KMS-11 (cell line): ENCODE measurements at regions not wholly inside any gene's neighbourhood (a gene's known extent, or its start where the extent isn't known, plus 50 kb on each side); places are given as distances from the start of the nearest gene placed in this dataset.

Experiments used
- H2AFZ ChIP-seq: fragments of 200-600 bp; sonication (generic); 2 replicates; pipeline ENCODE4 v1.6.1; 2016; ENCODE audit warnings: antibody characterized with exemption, mixed run types, low read depth
- H3K27ac ChIP-seq: fragments of 200-600 bp; sonication (generic); 2 replicates; pipeline ENCODE4 v1.6.1; 2016; ENCODE audit warnings: mild to moderate bottlenecking, mixed run types
- H3K27me3 ChIP-seq: fragments of 200-600 bp; sonication (generic); 2 replicates; pipeline ENCODE4 v1.6.1; 2017; ENCODE audit warnings: mild to moderate bottlenecking, low read depth, mixed run types, moderate library complexity; ENCODE audit not compliant: insufficient read depth
- H3K36me3 ChIP-seq: fragments of 200-600 bp; sonication (generic); 2 replicates; pipeline ENCODE4 v1.6.1; 2017; ENCODE audit warnings: mild to moderate bottlenecking, mixed run types; ENCODE audit not compliant: insufficient read depth
- H3K4me1 ChIP-seq: fragments of 200-600 bp; sonication (generic); 2 replicates; pipeline ENCODE4 v1.6.1; 2016; ENCODE audit warnings: mild to moderate bottlenecking, low read depth, mixed run types; ENCODE audit not compliant: poor library complexity, severe bottlenecking
- H3K4me2 ChIP-seq: fragments of 200-600 bp; sonication (generic); 2 replicates; pipeline ENCODE4 v1.7.0; 2016; ENCODE audit warnings: mild to moderate bottlenecking, mixed run types
- H3K4me3 ChIP-seq: fragments of 200-600 bp; sonication (generic); IDR thresholded peaks from 2 replicates; pipeline ENCODE4 v1.6.1; 2017; ENCODE audit warnings: low read depth, low read length, mixed read lengths; ENCODE audit not compliant: insufficient read depth
- H3K79me2 ChIP-seq: fragments of 200-600 bp; sonication (generic); 2 replicates; pipeline ENCODE4 v1.6.1; 2016; ENCODE audit warnings: low read depth, mixed run types; ENCODE audit not compliant: insufficient read depth
- H3K9ac ChIP-seq: fragments of 200-600 bp; sonication (generic); 2 replicates; pipeline ENCODE4 v1.6.1; 2016; ENCODE audit warnings: mild to moderate bottlenecking, mixed run types
- H4K20me1 ChIP-seq: fragments of 200-600 bp; sonication (generic); 2 replicates; pipeline ENCODE4 v1.6.1; 2016; ENCODE audit warnings: mild to moderate bottlenecking, mixed run types; ENCODE audit not compliant: insufficient read depth
- TF ChIP-seq, protein P1 (sequence below): fragments of 200-600 bp; sonication (generic); conservative IDR thresholded peaks from 2 replicates; pipeline ENCODE4 v1.6.1; 2017; ENCODE audit warnings: low read depth, mild to moderate bottlenecking, antibody characterized with exemption, low read length, moderate library complexity, mixed read lengths

GRCh38 chr10:91043173-91043910 is 122.5 kb upstream of the ANKRD1 start:
- Histone ChIP-seq H3K9ac (no peak overlapping the region), H3K79me2 (no peaks in the 10 kb centered on the region), H3K4me3 (no peak overlapping the region), H2AFZ (no peak overlapping the region), H3K4me2 (no peak overlapping the region), H3K27me3 (no peaks in the 10 kb centered on the region), H3K27ac (no peak overlapping the region), H3K36me3 (no peaks in the 10 kb centered on the region), H3K4me1 (no peaks in the 10 kb centered on the region), H4K20me1 (no peaks in the 10 kb centered on the region)
- TF ChIP-seq, protein P1, sequence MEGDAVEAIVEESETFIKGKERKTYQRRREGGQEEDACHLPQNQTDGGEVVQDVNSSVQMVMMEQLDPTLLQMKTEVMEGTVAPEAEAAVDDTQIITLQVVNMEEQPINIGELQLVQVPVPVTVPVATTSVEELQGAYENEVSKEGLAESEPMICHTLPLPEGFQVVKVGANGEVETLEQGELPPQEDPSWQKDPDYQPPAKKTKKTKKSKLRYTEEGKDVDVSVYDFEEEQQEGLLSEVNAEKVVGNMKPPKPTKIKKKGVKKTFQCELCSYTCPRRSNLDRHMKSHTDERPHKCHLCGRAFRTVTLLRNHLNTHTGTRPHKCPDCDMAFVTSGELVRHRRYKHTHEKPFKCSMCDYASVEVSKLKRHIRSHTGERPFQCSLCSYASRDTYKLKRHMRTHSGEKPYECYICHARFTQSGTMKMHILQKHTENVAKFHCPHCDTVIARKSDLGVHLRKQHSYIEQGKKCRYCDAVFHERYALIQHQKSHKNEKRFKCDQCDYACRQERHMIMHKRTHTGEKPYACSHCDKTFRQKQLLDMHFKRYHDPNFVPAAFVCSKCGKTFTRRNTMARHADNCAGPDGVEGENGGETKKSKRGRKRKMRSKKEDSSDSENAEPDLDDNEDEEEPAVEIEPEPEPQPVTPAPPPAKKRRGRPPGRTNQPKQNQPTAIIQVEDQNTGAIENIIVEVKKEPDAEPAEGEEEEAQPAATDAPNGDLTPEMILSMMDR = no peak

DNA sequence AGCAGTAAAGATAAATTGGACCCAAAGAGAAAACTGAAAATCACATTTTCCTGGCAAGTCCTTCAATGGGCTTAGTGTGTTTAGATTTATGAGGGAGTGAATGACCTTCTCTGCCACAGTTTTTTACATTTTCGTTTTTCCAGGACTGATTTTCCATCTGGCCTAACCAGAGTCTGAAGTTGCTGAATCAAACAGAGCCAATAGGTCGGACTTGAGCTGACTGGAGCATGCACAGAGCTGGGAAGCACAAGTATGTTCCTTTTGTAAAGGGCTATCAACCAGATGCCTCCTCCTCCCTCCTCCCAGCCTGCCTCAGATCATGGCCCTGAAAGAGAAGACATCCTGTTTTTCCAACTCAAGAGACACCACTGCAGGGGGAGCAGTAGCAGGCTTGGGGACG is 126.0 kb upstream of the ANKRD1 start:
- H3K27ac ChIP-seq = no peak overlapping the region
- H3K79me2 ChIP-seq = no peaks in the 10 kb centered on the region
- H3K36me3 ChIP-seq = no peaks in the 10 kb centered on the region
- H2AFZ ChIP-seq = no peak overlapping the region
- TF ChIP-seq, protein P1 = no peak
- no peaks in the 10 kb centered on the region for H3K27me3 ChIP-seq
- H3K9ac ChIP-seq = no peak overlapping the region
- H4K20me1 ChIP-seq = no peaks in the 10 kb centered on the region
- H3K4me3 ChIP-seq = no peak overlapping the region
- H3K4me2 ChIP-seq = no peak overlapping the region
- no peaks in the 10 kb centered on the region for H3K4me1 ChIP-seq

DNA sequence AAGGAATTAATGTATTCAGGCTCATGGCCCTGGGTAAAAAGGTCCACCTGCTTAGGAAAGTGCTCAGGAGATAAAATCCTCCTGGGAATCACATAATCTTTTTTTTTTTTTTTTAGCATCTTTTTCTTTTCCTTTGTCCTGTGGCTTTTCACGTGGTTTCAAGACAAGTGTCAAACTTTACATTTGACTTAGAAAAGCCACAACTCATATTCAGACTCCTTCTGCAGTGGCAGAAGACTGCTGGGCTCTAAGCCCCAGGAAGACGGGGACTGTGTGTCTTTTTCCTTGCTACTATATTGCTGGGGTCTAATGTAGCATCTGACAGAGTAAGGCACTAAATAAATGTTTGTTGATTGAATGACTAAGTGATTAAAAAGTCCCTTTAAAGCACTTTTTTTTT is 127.5 kb upstream of the ANKRD1 start:
- H3K4me1 ChIP-seq = no peaks in the 10 kb centered on the region
- H3K27ac ChIP-seq = no peak overlapping the region
- H3K79me2 ChIP-seq = no peaks in the 10 kb centered on the region
- H2AFZ ChIP-seq = no peak overlapping the region
- no peaks in the 10 kb centered on the region for H3K27me3 ChIP-seq
- H3K36me3 ChIP-seq = no peaks in the 10 kb centered on the region
- no peak overlapping the region for H3K4me3 ChIP-seq
- no peak overlapping the region for H3K9ac ChIP-seq
- no peaks in the 10 kb centered on the region for H4K20me1 ChIP-seq
- TF ChIP-seq, protein P1 = no peak
- H3K4me2 ChIP-seq = no peak overlapping the region

GRCh38 chr10:91049296-91049987 is 128.6 kb upstream of the ANKRD1 start:
- TF ChIP-seq, protein P1 = no peak
- Histone ChIP-seq H3K79me2 (no peaks in the 10 kb centered on the region), H2AFZ (no peak overlapping the region)

More at GRCh38 chr10:91049296-91049987, 128.6 kb upstream of the ANKRD1 start:
- Histone ChIP-seq H4K20me1 (no peaks in the 10 kb centered on the region), H3K27me3 (no peaks in the 10 kb centered on the region), H3K4me3 (no peak overlapping the region), H3K27ac (no peak overlapping the region), H3K4me2 (no peak overlapping the region), H3K36me3 (no peaks in the 10 kb centered on the region), H3K9ac (no peak overlapping the region), H3K4me1 (no peaks in the 10 kb centered on the region)
